Gastroesophageal sphincter (tissue), 3 donors: ENCODE measurements at regions not wholly inside any gene's neighbourhood (a gene's known extent, or its start where the extent isn't known, plus 50 kb on each side); places are given as distances from the start of the nearest gene placed in this dataset.

Experiments used
- CTCF ChIP-seq, 4 experiments: fragments of 200-600 bp in 2 of 4; fragments of 450-650 bp in 2 of 4; sonication (generic) in 1 of 4; IDR thresholded peaks; one replicate each; pipeline ENCODE4 v1.5.1; 2017 to 2019; ENCODE audit warnings: antibody characterized with exemption in 4 of 4, mild to moderate bottlenecking in 2 of 4, moderate library complexity in 2 of 4
- EP300 ChIP-seq: sonication (generic); formaldehyde crosslinking; IDR thresholded peaks from one replicate; pipeline ENCODE4 v1.6.1; 2017; ENCODE audit warnings: antibody characterized with exemption, mild to moderate bottlenecking
- POLR2A ChIP-seq, 2 donors: fragments of 450-650 bp; IDR thresholded peaks; one replicate each; pipeline ENCODE4 v1.6.1; 2017; ENCODE audit warnings: antibody characterized with exemption in 2 of 2, mild to moderate bottlenecking in 2 of 2, moderate library complexity in 1 of 2
- POLR2AphosphoS5 ChIP-seq: sonication (generic); formaldehyde crosslinking; IDR thresholded peaks from one replicate; pipeline ENCODE4 v1.6.1; 2017; ENCODE audit warnings: antibody characterized with exemption

- TF ChIP-seq POLR2A (IDR thresholded peaks at IDR 0.05) = no peak
- TF ChIP-seq CTCF (IDR thresholded peaks at IDR 0.05) = no peak
- no peak for TF ChIP-seq EP300
- no peak for TF ChIP-seq POLR2AphosphoS5
Observed at GRCh38 chr9:16082796-16083195, 530.0 kb downstream of the CCDC171 start.
